H9 (cell line): ENCODE measurements at regions not wholly inside any gene's neighbourhood (a gene's known extent, or its start where the extent isn't known, plus 50 kb on each side); places are given as distances from the start of the nearest gene placed in this dataset.

Experiments
- DNase-seq: peaks from one replicate; pipeline ENCODE4 v3.0.0-alpha.2; 2017
- H2AFZ ChIP-seq: one replicate; pipeline ENCODE4 v1.6.1; 2013; ENCODE audit warnings: mild to moderate bottlenecking, low read length, control low read depth, moderate library complexity
- H2AK5ac ChIP-seq: 2 replicates; pipeline ENCODE4 v1.6.1; 2013; ENCODE audit warnings: low read length, control low read depth, mixed read lengths; ENCODE audit not compliant: insufficient read length
- H2BK120ac ChIP-seq: one replicate; pipeline ENCODE4 v1.6.1; 2013; ENCODE audit warnings: low read depth, mild to moderate bottlenecking, low read length, control low read depth, inconsistent platforms; ENCODE audit not compliant: poor library complexity, severe bottlenecking
- H2BK12ac ChIP-seq: 2 replicates; pipeline ENCODE4 v1.6.1; 2013; ENCODE audit warnings: low read length, control low read depth, mixed read lengths, low read depth; ENCODE audit not compliant: insufficient read length
- H2BK15ac ChIP-seq: 2 replicates; pipeline ENCODE4 v1.6.1; 2013; ENCODE audit warnings: low read depth, low read length, control low read depth
- H2BK20ac ChIP-seq: one replicate; pipeline ENCODE4 v1.6.1; 2013; ENCODE audit warnings: low read depth, mild to moderate bottlenecking, low read length, control low read depth, inconsistent platforms; ENCODE audit not compliant: poor library complexity, severe bottlenecking
- H2BK5ac ChIP-seq: 2 replicates; pipeline ENCODE4 v1.6.1; 2013; ENCODE audit warnings: low read length, control low read depth, mixed read lengths; ENCODE audit not compliant: insufficient read length
- H3K14ac ChIP-seq: 2 replicates; pipeline ENCODE4 v1.6.1; 2013; ENCODE audit warnings: low read length, control low read depth; ENCODE audit not compliant: insufficient read depth
- H3K18ac ChIP-seq: 2 replicates; pipeline ENCODE4 v1.6.1; 2013; ENCODE audit warnings: low read depth, mild to moderate bottlenecking, mixed read lengths, low read length, control low read depth; ENCODE audit not compliant: insufficient read length
- H3K23ac ChIP-seq: 2 replicates; pipeline ENCODE4 v1.6.1; 2013; ENCODE audit warnings: low read length, control low read depth, mixed read lengths, low read depth; ENCODE audit not compliant: insufficient read length
- H3K23me2 ChIP-seq: 2 replicates; pipeline ENCODE4 v1.6.1; 2013; ENCODE audit warnings: low read depth, mild to moderate bottlenecking, mixed read lengths, low read length, control low read depth; ENCODE audit not compliant: insufficient read length, poor library complexity, severe bottlenecking
- H3K27ac ChIP-seq: 2 replicates; pipeline ENCODE4 v1.5.1; 2013; ENCODE audit warnings: low read length, control low read depth, mixed read lengths, low read depth; ENCODE audit not compliant: insufficient read length
- H3K27me3 ChIP-seq: 2 replicates; pipeline ENCODE4 v1.6.1; 2013; ENCODE audit warnings: low read length, control low read depth, inconsistent platforms; ENCODE audit not compliant: insufficient read depth
- H3K4ac ChIP-seq: 2 replicates; pipeline ENCODE4 v1.6.1; 2013; ENCODE audit warnings: low read depth, mild to moderate bottlenecking, control low read depth, inconsistent platforms, low read length, moderate library complexity
- H3K4me1 ChIP-seq: 2 replicates; pipeline ENCODE4 v1.6.1; 2013; ENCODE audit warnings: low read length, control low read depth, inconsistent platforms; ENCODE audit not compliant: insufficient read depth
- H3K4me2 ChIP-seq: 2 replicates; pipeline ENCODE4 v1.6.1; 2013; ENCODE audit warnings: low read length, control low read depth, mixed read lengths; ENCODE audit not compliant: insufficient read length, insufficient read depth
- H3K56ac ChIP-seq: 2 replicates; pipeline ENCODE4 v1.6.1; 2013; ENCODE audit warnings: low read depth, mild to moderate bottlenecking, mixed read lengths, low read length, control low read depth; ENCODE audit not compliant: insufficient read length
- H3K79me1 ChIP-seq: 2 replicates; pipeline ENCODE4 v1.6.1; 2013; ENCODE audit warnings: low read depth, mild to moderate bottlenecking, moderate library complexity, low read length, control low read depth, inconsistent platforms; ENCODE audit not compliant: insufficient read depth, poor library complexity, severe bottlenecking
- H3K79me2 ChIP-seq: 2 replicates; pipeline ENCODE4 v1.6.1; 2013; ENCODE audit warnings: low read length, control low read depth, inconsistent platforms; ENCODE audit not compliant: insufficient read depth
- H3K9ac ChIP-seq: 2 replicates; pipeline ENCODE4 v1.6.1; 2013; ENCODE audit warnings: low read length, control low read depth, mixed read lengths; ENCODE audit not compliant: insufficient read length; ENCODE audit errors: extremely low read depth
- H3K9me3 ChIP-seq: one replicate; pipeline ENCODE4 v1.6.1; 2013; ENCODE audit warnings: low read depth, low read length, inconsistent platforms; ENCODE audit not compliant: control insufficient read depth
- H3T11ph ChIP-seq: one replicate; pipeline ENCODE4 v1.6.1; 2013; ENCODE audit warnings: mild to moderate bottlenecking, low read length, control low read depth, inconsistent platforms
- H4K20me1 ChIP-seq: one replicate; pipeline ENCODE4 v1.6.1; 2013; ENCODE audit not compliant: control insufficient read depth, insufficient read length, insufficient read depth
- H4K5ac ChIP-seq: 2 replicates; pipeline ENCODE4 v1.6.1; 2013; ENCODE audit warnings: low read depth, mild to moderate bottlenecking, mixed read lengths, low read length, control low read depth; ENCODE audit not compliant: insufficient read length
- H4K8ac ChIP-seq: replicated peaks from 2 replicates; pipeline ENCODE4 v1.6.1; 2013; ENCODE audit warnings: low read length, control low read depth, mixed read lengths, low read depth; ENCODE audit not compliant: insufficient read length
- H4K91ac ChIP-seq: 2 replicates; pipeline ENCODE4 v1.6.1; 2013; ENCODE audit warnings: low read depth, mild to moderate bottlenecking, moderate library complexity, mixed read lengths, low read length, control low read depth; ENCODE audit not compliant: insufficient read length
- H3K27ac Mint-ChIP-seq, 3 experiments: 2 replicates in 2 of 3; 3 replicates in 1 of 3; pipeline ENCODE4 v1.8.0; 2020 to 2021; ENCODE audit warnings: mixed read lengths in 3 of 3, mild to moderate bottlenecking in 1 of 3, moderate library complexity in 1 of 3
- H3K27me3 Mint-ChIP-seq: 2 replicates; pipeline ENCODE4 v1.8.0; 2021; ENCODE audit warnings: low read depth, mild to moderate bottlenecking, moderate library complexity, mixed read lengths
- H3K36me3 Mint-ChIP-seq, 3 experiments: 2 replicates in 2 of 3; 3 replicates in 1 of 3; pipeline ENCODE4 v1.8.0; 2020 to 2021; ENCODE audit warnings: low read depth in 3 of 3, mixed read lengths in 3 of 3; ENCODE audit not compliant: insufficient read depth in 1 of 3
- H3K4me1 Mint-ChIP-seq, 2 experiments: 2 replicates each; pipeline ENCODE4 v1.8.0; 2020; ENCODE audit warnings: mixed read lengths in 2 of 2
- H3K4me3 Mint-ChIP-seq, 2 experiments: 2 replicates in 1 of 2; 3 replicates in 1 of 2; pipeline ENCODE4 v1.8.0; 2020 to 2021; ENCODE audit warnings: mild to moderate bottlenecking in 2 of 2, mixed read lengths in 2 of 2, moderate library complexity in 1 of 2
- H3K9me3 Mint-ChIP-seq, 2 experiments: 2 replicates in 1 of 2; 3 replicates in 1 of 2; pipeline ENCODE4 v1.8.0; 2020; ENCODE audit warnings: mild to moderate bottlenecking in 2 of 2, mixed read lengths in 2 of 2, moderate library complexity in 1 of 2
- WGBS: extraction: QIAGEN DNeasy Blood & Tissue Kit; methylation state at CpG from one replicate; pipeline ENCODE4 v1.1.7; 2013; ENCODE audit warnings: missing lambda C conversion rate, low lambda C conversion rate, mixed read lengths; ENCODE audit not compliant: insufficient read length; ENCODE audit errors: extremely low coverage; 5-methylcytosine and 5-hydroxymethylcytosine counted together
- TF ChIP-seq, protein P1 (sequence below): fragments of 200-600 bp; sonication (generic); conservative IDR thresholded peaks from 3 replicates; pipeline ENCODE4 v1.8.0; 2021; ENCODE audit warnings: antibody characterized with exemption, mild to moderate bottlenecking

DNA sequence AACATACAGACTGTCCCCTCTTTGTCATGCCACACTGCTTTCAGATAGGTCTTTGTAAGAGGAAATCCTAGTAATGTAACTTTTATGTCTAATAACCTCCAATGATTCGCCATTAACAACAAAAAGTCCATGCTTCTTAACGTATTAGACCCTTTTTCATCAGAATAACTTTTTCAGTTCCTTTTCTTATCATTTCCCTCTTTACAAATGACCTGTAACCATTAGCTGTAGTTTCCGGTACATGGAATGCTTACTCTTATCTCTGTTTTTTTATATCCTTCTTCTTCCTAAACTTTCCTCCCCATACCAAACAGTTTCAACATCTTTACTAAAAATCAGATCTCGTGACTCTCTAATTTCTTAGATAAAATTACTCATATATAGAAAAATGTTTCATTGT lies 268.9 kb upstream of the TYRP1 start:
- Mint-ChIP-seq H3K27me3 (no peaks in the 10 kb centered on the region), H3K27ac (no peak overlapping the region), H3K4me3 (no peak overlapping the region), H3K36me3 (no peaks in the 10 kb centered on the region), H3K4me1 (peaks cover 5 to 12% of the 10 kb centered on the region in 2 experiments; a peak in 1 of 4 replicates), H3K9me3 (no peaks in the 10 kb centered on the region)
- Histone ChIP-seq H4K5ac (no peak overlapping the region), H3K4me2 (no peak overlapping the region), H3K79me2 (no peaks in the 10 kb centered on the region), H3K9ac (no peak overlapping the region), H2AK5ac (no peak overlapping the region), H3K18ac (no peak overlapping the region), H3K4me1 (no peaks in the 10 kb centered on the region; the same call in 1 of the 2 replicates), H4K20me1 (no peaks in the 10 kb centered on the region), H4K91ac (no peak overlapping the region), H3K4ac (no peak overlapping the region), H3K27me3 (no peaks in the 10 kb centered on the region), H3K14ac (no peak overlapping the region), H2BK15ac (no peak overlapping the region), H2BK12ac (no peak overlapping the region), H2BK20ac (no peak overlapping the region), H3K27ac (no peak overlapping the region), H3K56ac (no peak overlapping the region), H3K9me3 (no peaks in the 10 kb centered on the region), H3K23ac (no peak overlapping the region), H2AFZ (no peak overlapping the region), H2BK5ac (no peak overlapping the region), H3T11ph (no peak overlapping the region), H3K79me1 (no peaks in the 10 kb centered on the region), H4K8ac (no peak overlapping the region), H2BK120ac (no peak overlapping the region), H3K23me2 (no peaks in the 10 kb centered on the region)
- DNase-seq: no peak
- TF ChIP-seq, protein P1, sequence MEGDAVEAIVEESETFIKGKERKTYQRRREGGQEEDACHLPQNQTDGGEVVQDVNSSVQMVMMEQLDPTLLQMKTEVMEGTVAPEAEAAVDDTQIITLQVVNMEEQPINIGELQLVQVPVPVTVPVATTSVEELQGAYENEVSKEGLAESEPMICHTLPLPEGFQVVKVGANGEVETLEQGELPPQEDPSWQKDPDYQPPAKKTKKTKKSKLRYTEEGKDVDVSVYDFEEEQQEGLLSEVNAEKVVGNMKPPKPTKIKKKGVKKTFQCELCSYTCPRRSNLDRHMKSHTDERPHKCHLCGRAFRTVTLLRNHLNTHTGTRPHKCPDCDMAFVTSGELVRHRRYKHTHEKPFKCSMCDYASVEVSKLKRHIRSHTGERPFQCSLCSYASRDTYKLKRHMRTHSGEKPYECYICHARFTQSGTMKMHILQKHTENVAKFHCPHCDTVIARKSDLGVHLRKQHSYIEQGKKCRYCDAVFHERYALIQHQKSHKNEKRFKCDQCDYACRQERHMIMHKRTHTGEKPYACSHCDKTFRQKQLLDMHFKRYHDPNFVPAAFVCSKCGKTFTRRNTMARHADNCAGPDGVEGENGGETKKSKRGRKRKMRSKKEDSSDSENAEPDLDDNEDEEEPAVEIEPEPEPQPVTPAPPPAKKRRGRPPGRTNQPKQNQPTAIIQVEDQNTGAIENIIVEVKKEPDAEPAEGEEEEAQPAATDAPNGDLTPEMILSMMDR: no peak
- no CpG with 5 or more reads among the region's 4 CpGs for WGBS
